Fibroblast of lung (primary cell): ENCODE measurements at regions not wholly inside any gene's neighbourhood (a gene's known extent, or its start where the extent isn't known, plus 50 kb on each side); places are given as distances from the start of the nearest gene placed in this dataset.

Source experiments
- DNase-seq, 2 donors: peaks; one replicate each; pipeline versions ENCODE4 v3.0.0 to v3.0.0-alpha.2; 2010; ENCODE audit warnings: low read depth in 2 of 2
- H2AFZ ChIP-seq: 2 replicates; pipeline ENCODE4 v1.5.1; 2012; ENCODE audit warnings: low read length, control low read depth, inconsistent platforms
- H3K27ac ChIP-seq: 2 replicates; pipeline ENCODE4 v1.5.1; 2011; ENCODE audit warnings: low read length, control low read depth; ENCODE audit not compliant: insufficient read depth
- H3K27me3 ChIP-seq: 2 replicates; pipeline ENCODE4 v1.5.1; 2011; ENCODE audit warnings: mild to moderate bottlenecking, low read length; ENCODE audit not compliant: control insufficient read depth, insufficient read depth
- H3K36me3 ChIP-seq: 2 replicates; pipeline ENCODE4 v1.5.1; 2011; ENCODE audit warnings: low read length; ENCODE audit not compliant: control insufficient read depth, insufficient read depth
- H3K4me1 ChIP-seq: 2 replicates; pipeline ENCODE4 v1.5.1; 2011; ENCODE audit warnings: low read length; ENCODE audit not compliant: control insufficient read depth, insufficient read depth; ENCODE audit errors: extremely low read depth
- H3K4me2 ChIP-seq: 2 replicates; pipeline ENCODE4 v1.5.1; 2011; ENCODE audit warnings: low read length, control low read depth; ENCODE audit not compliant: insufficient read depth; ENCODE audit errors: extremely low read depth
- H3K4me3 ChIP-seq, 4 experiments: fragments of 200-600 bp in 1 of 4; sonication (generic) in 1 of 4; replicated peaks in 1 of 4; 2 replicates each; pipeline ENCODE4 v1.5.1; 2011 to 2016; ENCODE audit warnings: low read length in 4 of 4, low read depth in 3 of 4, mild to moderate bottlenecking in 3 of 4, control low read depth in 2 of 4, inconsistent platforms in 1 of 4, mixed read lengths in 1 of 4; ENCODE audit not compliant: insufficient read depth in 1 of 4; ENCODE audit errors: control extremely low read depth in 1 of 4
- H3K79me2 ChIP-seq: 2 replicates; pipeline ENCODE4 v1.5.1; 2012; ENCODE audit warnings: mild to moderate bottlenecking, low read length, inconsistent platforms; ENCODE audit not compliant: control insufficient read depth, insufficient read depth
- H3K9ac ChIP-seq: 2 replicates; pipeline ENCODE4 v1.5.1; 2011; ENCODE audit warnings: mild to moderate bottlenecking, low read length, control low read depth; ENCODE audit not compliant: insufficient read depth
- H3K9me3 ChIP-seq: 2 replicates; pipeline ENCODE4 v1.5.1; 2012; ENCODE audit warnings: low read depth, low read length; ENCODE audit not compliant: control insufficient read depth, insufficient read depth
- H4K20me1 ChIP-seq: 2 replicates; pipeline ENCODE4 v1.5.1; 2011; ENCODE audit warnings: low read length; ENCODE audit not compliant: control insufficient read depth, insufficient read depth; ENCODE audit errors: extremely low read depth
- CTCF ChIP-seq, 2 donors: IDR thresholded peaks in 1 of 2; conservative IDR thresholded peaks in 1 of 2; 1 replicate in 1 of 2; 2 replicates in 1 of 2; pipeline ENCODE4 v1.5.1; 2011 to 2012; ENCODE audit warnings: low read length in 2 of 2, control low read depth in 1 of 2, inconsistent platforms in 1 of 2, low read depth in 1 of 2, mild to moderate bottlenecking in 1 of 2
- EZH2 ChIP-seq: IDR thresholded peaks from 2 replicates; pipeline ENCODE4 v1.5.1; 2012; ENCODE audit warnings: low read length, control low read depth, mild to moderate bottlenecking; ENCODE audit errors: missing control alignments

- no peak for DNase-seq
- Histone ChIP-seq H3K27ac (no peak overlapping the region), H3K27me3 (peaks cover 4% of the 10 kb centered on the region), H2AFZ (no peak overlapping the region), H3K4me1 (no peaks in the 10 kb centered on the region), H3K36me3 (no peaks in the 10 kb centered on the region), H3K4me3 (no peak overlapping the region), H4K20me1 (no peaks in the 10 kb centered on the region), H3K79me2 (no peaks in the 10 kb centered on the region), H3K9ac (no peak overlapping the region), H3K9me3 (no peaks in the 10 kb centered on the region), H3K4me2 (no peak overlapping the region)
- TF ChIP-seq EZH2 (no peak), CTCF (conservative IDR thresholded peaks at IDR 0.05 in 1 of 2, IDR thresholded peaks at IDR 0.05 in 1 of 2; ENCODE audit: low read depth in 1 of 2, low read length in 2 of 2) (no peak)
These were observed 96.1 kb upstream of the KCNA3 start for GRCh38 chr1:110770832-110771231.

- Histone ChIP-seq H3K4me2 (no peak overlapping the region), H3K4me1 (no peaks in the 10 kb centered on the region), H2AFZ (no peak overlapping the region), H3K27ac (no peak overlapping the region), H3K27me3 (peaks cover 4% of the 10 kb centered on the region), H3K9me3 (no peaks in the 10 kb centered on the region), H3K4me3 (no peak overlapping the region), H3K79me2 (no peaks in the 10 kb centered on the region), H3K9ac (no peak overlapping the region), H4K20me1 (no peaks in the 10 kb centered on the region), H3K36me3 (no peaks in the 10 kb centered on the region)
- TF ChIP-seq CTCF (conservative IDR thresholded peaks at IDR 0.05 in 1 of 2, IDR thresholded peaks at IDR 0.05 in 1 of 2; ENCODE audit: low read depth in 1 of 2, low read length in 2 of 2) (no peak), EZH2 (no peak)
- no peak for DNase-seq
These were observed 93.9 kb upstream of the KCNA3 start for GRCh38 chr1:110768605-110769004.

GRCh38 chr1:110766336-110766647 lies 91.6 kb upstream of the KCNA3 start:
- no peaks in the 10 kb centered on the region for H3K79me2 ChIP-seq
- DNase-seq, result no peak
- no peak overlapping the region for H3K27ac ChIP-seq
- no peaks in the 10 kb centered on the region for H4K20me1 ChIP-seq
- TF ChIP-seq EZH2 (no peak), CTCF (conservative IDR thresholded peaks at IDR 0.05 in 1 of 2, IDR thresholded peaks at IDR 0.05 in 1 of 2; ENCODE audit: low read depth in 1 of 2, low read length in 2 of 2) (no peak)
- no peak overlapping the region for H2AFZ ChIP-seq
- H3K9ac ChIP-seq, result no peak overlapping the region
- H3K27me3 ChIP-seq, result peaks cover 4% of the 10 kb centered on the region
- H3K9me3 ChIP-seq, result no peaks in the 10 kb centered on the region
- no peaks in the 10 kb centered on the region for H3K4me1 ChIP-seq
- no peaks in the 10 kb centered on the region for H3K36me3 ChIP-seq
- H3K4me2 ChIP-seq, result no peak overlapping the region
- no peak overlapping the region for H3K4me3 ChIP-seq
